HG03103 (cell line): ENCODE measurements at regions not wholly inside any gene's neighbourhood (a gene's known extent, or its start where the extent isn't known, plus 50 kb on each side); places are given as distances from the start of the nearest gene placed in this dataset.
"Not testable (repeated sequence)": the region's sequence is repeated elsewhere in the genome, so short reads cannot be mapped to it uniquely, and the experiment has no call there.

Source experiments
- ATAC-seq: cut with Tn5 transposase; IDR thresholded peaks from one replicate; pipeline ENCODE4 v1.9.1; 2021; ENCODE audit warnings: low read depth; ENCODE audit not compliant: unreplicated experiment

- ATAC-seq: no peak
These were observed 621.3 kb upstream of the TBX3 start for GRCh38 chr12:115305275-115305674.

DNA sequence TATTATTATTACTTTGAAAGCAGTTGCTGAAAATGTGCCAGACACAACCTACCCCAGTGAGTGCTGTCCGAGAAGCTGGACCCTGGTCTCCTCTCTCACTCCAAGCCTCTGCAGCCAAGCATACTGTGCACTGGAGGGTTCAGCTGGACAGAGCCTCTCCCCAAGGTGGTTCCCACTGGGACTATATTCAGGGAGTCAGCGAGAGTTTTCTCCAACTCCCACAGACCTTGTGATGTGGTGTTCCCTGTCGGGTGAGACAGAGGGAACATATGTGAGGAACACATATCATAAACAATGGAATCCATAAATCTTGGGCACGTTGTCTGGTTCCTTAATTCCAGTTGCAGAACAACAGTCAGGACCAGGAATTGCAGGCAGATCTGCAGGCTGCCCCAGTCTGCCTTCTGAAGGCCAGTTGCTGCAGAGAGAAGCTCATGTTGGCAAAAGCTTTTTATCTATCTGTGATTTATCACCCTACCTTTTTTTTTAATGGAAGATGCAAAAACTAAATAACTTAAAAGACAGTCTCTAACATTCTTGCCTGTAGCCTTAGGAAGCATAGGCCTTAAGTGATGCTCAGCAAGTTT is 619.8 kb upstream of the TBX3 start:
- no peak for ATAC-seq

DNA sequence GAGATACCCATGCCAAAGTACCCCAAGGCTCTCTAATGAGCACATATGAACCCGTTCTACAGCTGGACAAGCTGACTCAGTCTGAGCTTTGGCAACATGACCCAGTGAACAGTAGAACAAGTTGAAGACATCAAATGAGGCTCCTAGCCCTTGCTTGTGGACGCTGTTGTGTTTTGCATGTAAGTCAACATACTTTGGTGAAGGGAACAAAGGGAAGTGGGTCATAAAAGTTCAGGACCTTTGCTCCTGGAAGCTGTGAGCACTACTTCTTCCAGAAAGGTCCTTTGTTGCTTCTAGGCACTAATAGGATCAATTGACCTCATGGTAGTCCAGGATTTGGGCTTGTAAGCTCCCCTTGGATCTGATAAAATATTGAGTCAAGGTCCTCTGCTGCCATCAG is 613.5 kb upstream of the TBX3 start:
- no peak for ATAC-seq

DNA sequence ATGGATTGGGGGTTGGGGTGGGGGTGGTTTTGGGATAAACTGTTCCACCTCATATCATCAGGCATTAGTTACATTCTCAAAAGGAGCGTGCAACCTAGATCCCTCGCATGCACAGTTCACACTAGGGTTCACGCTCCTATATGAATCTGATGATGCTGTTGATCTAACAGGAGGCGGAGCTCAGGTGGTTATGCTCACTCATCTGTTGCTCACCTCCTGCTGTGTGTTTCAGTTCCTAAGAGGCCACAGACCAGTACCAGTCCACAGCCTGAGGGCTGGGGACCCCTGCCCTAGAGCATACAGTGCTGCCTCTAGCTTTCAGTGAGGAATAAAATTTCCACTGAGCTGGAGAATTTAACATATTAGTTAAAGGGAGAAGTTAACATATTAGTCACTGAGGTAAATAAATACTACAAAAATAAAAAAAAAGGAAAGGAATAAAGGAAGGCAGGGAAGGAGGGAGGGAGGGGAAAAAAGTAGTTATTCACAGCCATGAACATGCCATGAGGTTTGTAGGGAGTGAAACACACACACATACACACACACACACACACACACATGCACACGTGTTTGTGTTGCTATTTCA is 612.7 kb upstream of the TBX3 start:
- ATAC-seq: no peak

DNA sequence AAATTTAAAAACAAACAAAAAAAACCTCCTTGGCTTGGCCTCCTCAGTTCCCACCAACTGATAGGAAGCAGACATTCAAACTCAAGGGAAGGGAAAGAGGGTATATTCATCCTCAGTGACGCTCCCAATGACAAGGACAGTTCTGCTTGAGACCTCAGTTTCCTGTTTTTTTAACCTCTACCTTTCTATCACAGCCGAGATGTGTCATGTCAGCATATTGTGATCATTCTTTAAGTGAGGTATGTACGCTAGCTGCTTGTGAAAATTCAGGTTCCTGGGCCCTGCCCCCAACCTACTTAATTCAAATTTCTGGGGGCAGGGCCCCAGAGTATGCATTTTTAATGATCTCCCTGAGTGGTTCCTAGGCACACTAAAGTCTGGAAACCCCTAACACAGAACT is 611.9 kb upstream of the TBX3 start:
- no peak for ATAC-seq

DNA sequence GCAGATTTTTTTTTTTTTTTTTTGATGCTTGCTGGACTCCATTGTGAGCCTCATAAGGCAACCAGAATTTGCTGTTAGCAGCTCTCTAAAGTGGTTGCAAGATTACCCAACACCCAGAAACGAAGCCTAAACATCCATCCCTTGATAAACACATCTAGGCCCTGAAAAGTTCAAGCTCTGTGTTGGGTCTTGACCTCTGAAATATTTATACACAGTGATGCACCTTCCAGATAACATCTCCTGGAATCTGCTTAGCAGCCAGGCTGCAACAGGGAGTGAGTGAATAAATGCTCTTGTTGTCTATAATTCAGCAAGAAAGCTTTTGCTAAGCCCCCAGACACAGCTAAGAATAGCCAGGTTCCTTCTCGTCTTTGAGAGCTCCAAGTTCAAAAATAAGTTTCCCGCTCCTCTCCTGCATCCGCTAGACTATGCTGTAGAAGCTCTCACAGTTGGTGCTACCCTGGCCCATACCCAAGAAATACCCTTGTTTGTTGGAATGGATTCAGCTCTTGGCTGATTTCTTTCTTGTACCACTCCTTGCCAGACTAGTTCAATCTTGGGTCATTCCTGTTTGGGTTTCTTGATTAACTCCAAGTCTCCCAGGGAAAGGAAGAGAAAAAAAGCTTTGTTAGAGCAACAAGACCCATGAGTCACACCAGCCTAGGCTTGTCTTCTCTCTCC is 610.6 kb upstream of the TBX3 start:
- no peak for ATAC-seq

DNA sequence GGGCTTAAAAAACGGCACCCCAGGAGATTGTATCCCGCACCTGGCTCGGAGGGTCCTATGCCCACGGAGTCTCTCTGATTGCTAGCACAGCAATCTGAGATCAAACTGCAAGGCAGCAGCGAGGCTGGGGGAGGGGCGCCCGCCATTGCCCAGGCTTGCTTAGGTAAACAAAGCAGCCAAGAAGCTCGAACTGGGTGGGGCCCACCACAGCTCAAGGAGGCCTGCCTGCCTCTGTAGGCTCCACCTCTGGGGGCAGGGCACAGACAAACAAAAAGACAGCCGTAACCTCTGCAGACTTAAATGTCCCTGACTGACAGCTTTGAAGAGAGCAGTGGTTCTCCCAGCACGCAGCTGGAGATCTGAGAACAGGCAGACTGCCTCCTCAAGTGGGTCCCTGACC is 601.5 kb upstream of the TBX3 start:
- not testable (repeated sequence) for ATAC-seq

DNA sequence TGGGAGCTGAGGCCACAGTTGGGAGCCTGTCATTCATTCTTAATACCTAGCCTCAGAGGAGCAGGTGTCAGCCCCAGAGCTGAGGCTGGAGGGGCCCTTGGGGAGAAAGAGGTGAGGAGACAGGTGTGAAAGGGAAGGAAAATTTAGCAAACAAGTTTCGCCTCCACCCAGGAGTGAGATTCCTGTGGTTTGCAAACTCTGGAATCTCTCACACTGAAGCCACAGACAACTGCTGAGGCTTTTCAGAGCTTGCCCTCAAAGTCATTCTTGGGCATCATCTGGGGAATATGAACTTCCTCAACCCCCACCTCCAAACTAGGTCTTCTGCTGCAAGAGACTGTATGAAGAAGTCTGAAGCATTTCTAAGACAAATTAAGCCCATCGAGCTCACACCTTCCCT is 589.5 kb upstream of the TBX3 start:
- ATAC-seq: no peak

DNA sequence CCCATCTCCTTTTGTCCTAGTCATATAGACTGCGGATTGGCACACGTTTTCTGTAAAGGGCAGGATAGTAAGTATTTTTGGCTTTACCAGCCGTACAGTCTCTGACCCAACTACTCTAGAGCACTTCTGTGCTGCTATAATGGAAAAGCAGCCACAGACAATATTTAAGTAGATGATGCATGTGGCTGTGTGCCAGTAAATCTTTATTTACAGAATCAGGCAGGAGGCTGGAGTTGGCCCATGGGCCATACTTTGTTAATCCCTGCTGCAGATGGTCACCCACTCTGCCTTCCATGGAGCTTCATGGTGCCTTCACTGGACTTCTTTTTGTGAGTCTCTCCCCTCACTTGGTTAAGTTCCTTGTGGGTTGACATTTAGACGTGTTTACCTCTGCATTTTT is 584.5 kb upstream of the TBX3 start:
- ATAC-seq: no peak

GRCh38 chr12:115267891-115268290 is 583.9 kb upstream of the TBX3 start:
- ATAC-seq: no peak

- ATAC-seq: no peak
These were observed 583.5 kb upstream of the TBX3 start for GRCh38 chr12:115267464-115267863.

DNA sequence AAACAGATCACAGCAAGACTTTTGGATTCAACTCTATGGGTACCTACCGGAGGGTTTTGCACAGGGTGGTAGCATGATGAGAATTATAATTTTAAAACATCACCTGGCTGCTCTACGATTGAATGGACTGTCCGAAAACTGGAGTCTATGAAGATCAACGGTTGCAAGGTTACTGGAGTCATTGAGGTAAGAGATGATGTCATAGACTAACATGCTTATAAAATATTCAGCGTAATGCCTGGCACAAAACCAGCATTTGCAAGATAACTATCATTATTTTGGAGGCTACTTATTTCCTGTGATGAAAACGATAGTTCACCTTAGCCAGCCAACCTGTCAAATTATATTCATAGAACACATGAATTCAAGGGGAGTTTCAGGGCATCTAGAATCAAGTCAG is 580.6 kb upstream of the TBX3 start:
- ATAC-seq: no peak

- no peak for ATAC-seq
These were observed 577.9 kb upstream of the TBX3 start for GRCh38 chr12:115261691-115262398.

GRCh38 chr12:115260762-115261675 is 577.0 kb upstream of the TBX3 start:
- no peak for ATAC-seq

- no peak for ATAC-seq
These were observed 576.2 kb upstream of the TBX3 start for GRCh38 chr12:115259968-115260747.

DNA sequence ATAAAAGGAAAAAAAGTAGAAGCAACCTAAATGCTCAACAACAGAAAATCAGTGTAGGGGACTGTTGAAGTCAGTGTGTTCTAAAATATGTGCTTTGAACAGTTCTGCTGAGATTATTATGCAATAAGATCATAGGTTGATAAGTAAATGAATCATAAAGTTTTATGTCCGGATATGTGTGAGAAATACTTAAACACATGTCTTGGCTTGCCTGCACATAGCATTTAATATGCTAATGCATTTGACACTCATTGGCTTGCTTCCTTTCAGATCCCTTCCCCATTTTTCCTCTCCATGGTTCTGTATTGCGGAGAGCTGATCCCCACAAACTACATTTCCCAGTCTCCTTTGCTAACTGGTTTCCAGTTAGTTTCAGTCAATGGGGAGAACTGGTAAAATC is 573.8 kb upstream of the TBX3 start:
- ATAC-seq: no peak

DNA sequence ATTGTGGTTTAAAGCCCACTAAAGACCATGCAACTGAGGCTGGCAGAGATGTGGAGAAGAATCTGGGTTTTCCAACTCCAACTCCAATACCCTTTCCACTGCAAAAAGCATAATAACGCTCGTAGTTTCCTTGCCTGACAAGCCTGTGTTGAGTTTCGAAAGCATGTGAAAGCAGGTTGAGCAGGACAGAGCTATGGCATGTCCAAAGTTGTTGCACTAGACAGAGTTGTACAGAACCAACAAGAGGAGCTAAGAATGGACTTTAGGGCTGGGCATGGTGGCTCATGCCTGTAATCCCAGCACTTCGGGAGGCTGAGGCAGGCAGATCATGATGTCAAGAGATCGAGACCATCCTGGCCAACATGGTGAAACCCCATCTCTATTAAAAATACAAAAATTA is 572.0 kb upstream of the TBX3 start:
- ATAC-seq: no peak

DNA sequence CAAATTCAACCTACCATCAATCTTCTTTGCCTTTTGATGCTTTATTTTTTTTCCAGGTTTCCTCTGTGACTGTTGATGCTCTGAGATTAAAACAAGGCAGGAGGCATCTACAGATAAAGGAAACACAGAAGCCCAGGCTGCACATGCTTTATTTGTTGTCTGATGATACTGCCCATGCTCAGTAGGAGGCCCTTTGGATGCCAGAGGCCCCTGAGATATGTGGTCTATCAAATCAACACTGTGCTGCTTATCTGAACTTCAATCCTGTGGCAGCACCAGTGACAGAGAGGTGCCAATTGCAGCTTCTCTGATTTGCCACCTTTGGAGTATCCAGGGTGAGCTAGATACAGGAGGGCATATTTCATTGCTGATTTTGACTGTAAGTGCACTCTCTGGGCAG is 571.3 kb upstream of the TBX3 start:
- no peak for ATAC-seq

DNA sequence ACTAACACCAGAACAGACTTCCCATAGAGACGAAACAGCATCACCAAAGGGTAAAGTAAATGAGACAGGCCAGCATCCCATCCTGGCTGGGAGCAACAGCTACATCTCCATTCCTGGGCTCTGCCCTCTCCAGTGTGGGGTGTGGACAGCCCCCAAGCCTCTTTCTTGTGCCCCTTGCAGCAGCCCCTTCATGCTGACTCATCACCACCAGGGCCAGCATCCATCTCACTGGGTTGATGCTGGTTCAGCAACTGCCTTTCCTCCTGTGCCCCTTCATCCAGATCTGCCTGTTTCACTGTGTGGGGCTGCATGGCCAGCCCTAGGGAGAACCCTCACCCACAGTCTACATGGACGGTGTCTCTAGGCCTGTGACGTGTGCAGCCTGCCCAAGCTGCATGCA is 569.1 kb upstream of the TBX3 start:
- ATAC-seq: no peak

- ATAC-seq: no peak
These were observed 567.8 kb upstream of the TBX3 start for GRCh38 chr12:115251727-115252126.
